Fibroblast of mammary gland (primary cell): ENCODE measurements at regions not wholly inside any gene's neighbourhood (a gene's known extent, or its start where the extent isn't known, plus 50 kb on each side); places are given as distances from the start of the nearest gene placed in this dataset.

Experiments
- DNase-seq: peaks from one replicate; pipeline ENCODE4 v3.0.0-alpha.2; 2010; ENCODE audit warnings: low read depth
- H3K4me3 ChIP-seq: 2 replicates; pipeline ENCODE4 v1.5.1; 2011; ENCODE audit warnings: low read depth, mild to moderate bottlenecking, low read length, moderate library complexity; ENCODE audit not compliant: control insufficient read depth
- CTCF ChIP-seq: conservative IDR thresholded peaks from 2 replicates; pipeline ENCODE4 v1.5.1; 2011; ENCODE audit warnings: low read depth, low read length, inconsistent platforms; ENCODE audit not compliant: control insufficient read depth, insufficient read depth

GRCh38 chr9:107710546-107710945, 221.0 kb upstream of the KLF4 start:
- no peak for TF ChIP-seq CTCF
- DNase-seq: peak; percentile 68
- H3K4me3 ChIP-seq: no peak overlapping the region

GRCh38 chr9:107708791-107709190, 219.2 kb upstream of the KLF4 start:
- H3K4me3 ChIP-seq: no peak overlapping the region
- DNase-seq: no peak
- TF ChIP-seq CTCF: no peak

GRCh38 chr9:107707915-107708441, 218.4 kb upstream of the KLF4 start:
- peak; percentile 90 for DNase-seq
- H3K4me3 ChIP-seq: no peak overlapping the region
- TF ChIP-seq CTCF: no peak

- TF ChIP-seq CTCF: no peak
- no peak overlapping the region for H3K4me3 ChIP-seq
- peak; percentile 100 for DNase-seq
Observed at GRCh38 chr9:107707428-107707837, 217.9 kb upstream of the KLF4 start.

GRCh38 chr9:107706701-107707427, 217.3 kb upstream of the KLF4 start:
- DNase-seq: no peak
- H3K4me3 ChIP-seq: no peak overlapping the region
- no peak for TF ChIP-seq CTCF

- peak; percentile 31 for DNase-seq
- no peak overlapping the region for H3K4me3 ChIP-seq
- no peak for TF ChIP-seq CTCF
Observed at GRCh38 chr9:107705521-107705920, 216.0 kb upstream of the KLF4 start.
